Islet precursor cell (in vitro differentiated cells): ENCODE measurements at regions not wholly inside any gene's neighbourhood (a gene's known extent, or its start where the extent isn't known, plus 50 kb on each side); places are given as distances from the start of the nearest gene placed in this dataset.
"Not testable (repeated sequence)": the region's sequence is repeated elsewhere in the genome, so short reads cannot be mapped to it uniquely, and the experiment has no call there.

ENCODE experiments used
- DNase-seq: peaks from one replicate; pipeline ENCODE4 v3.0.0-alpha.2; 2018

DNA sequence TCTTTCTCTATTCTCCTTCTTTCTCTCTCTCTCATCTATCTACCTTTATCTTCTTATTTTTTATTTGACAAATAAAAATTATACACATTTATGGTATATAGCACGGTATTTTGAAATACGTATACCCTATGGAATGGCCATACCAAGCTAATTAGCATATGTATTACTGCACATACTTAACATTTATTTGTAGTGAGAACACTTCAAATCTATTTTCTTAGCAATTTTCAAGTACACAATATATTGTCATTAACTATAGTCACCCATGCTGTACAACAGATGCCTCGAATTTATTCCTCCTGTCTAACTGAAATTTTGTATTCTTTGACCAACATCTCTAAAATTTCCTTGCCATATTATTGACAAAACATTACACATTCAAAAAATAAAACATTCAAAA, 447.1 kb downstream of the MIAT start:
- DNase-seq: no peak

DNA sequence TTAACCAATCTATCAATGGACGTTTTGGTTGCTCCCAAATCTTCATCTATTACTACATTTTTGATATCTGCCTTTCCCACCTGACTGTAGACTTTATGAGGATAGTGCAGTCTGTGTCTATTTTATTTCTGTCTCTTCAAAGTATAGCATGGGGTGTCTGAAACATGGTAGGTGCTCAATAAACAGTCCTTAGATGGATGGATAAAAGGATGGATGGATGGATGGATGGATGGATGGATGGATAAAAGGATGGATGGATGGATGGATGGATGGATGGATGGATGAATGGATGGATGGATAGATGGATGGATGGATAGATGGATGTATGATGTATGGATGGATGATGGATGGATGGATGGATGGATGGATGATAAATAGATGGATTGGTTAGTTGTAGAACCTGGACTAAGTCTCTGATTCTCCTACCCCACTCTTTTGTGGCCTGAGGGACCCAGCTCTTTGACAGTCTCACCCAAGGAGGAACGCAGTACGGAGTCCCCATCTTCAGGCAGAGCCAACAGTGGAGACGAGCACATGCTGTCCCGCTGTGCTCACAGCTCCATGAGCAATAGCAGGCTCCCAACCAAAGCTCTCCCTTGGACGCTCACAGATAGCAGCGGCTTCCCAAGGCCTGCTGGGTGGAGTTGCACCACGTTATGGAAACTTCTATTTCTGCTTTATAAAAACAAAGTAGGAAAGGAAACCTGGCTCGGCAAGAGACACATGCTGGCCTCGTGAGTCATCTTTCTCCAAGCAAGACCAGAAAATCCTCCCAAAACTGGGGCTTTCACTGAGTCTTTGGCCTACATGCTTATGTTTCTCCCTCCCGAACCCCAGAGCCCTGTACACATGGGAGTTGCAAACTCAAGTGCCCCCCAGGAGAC, 448.0 kb downstream of the MIAT start:
- DNase-seq: no peak

DNA sequence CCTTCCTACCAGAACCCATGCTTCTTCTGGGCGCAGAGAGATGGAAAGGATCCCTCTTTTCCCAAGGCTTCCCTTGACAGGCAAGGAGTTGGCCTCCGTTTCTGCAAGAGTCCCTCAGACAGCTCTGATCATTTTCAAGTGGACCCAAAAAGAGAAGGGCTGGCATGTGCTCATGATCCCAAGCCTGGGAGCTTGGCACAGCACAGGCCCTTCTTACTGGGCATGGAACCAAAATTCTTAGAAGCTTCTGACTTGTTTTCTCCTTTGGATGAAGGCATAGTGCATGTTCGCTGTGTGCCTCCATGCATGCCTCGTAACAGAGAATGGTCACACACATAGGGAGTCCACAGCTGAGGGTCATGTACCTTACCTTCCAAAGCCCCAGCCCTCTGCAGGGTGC, 449.6 kb downstream of the MIAT start:
- no peak for DNase-seq

DNA sequence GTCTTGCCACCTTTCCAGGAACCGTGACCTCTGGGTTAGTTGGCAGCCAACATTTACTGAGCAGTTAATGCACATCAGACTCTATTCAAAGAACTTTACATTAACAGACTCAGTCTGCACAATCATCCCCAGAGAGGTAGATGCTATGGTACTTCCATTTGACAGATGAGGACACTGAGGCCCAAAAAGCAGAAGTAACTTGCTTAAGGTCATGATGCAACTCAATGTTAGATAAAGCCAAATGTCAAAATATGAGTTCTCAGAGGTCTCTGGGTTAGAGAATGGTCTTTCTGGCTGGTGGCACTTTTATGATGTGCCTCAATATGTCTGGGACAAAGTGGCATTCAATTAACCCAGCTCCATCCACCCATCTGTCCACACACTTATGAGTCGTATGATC, 450.0 kb downstream of the MIAT start:
- no peak for DNase-seq

DNA sequence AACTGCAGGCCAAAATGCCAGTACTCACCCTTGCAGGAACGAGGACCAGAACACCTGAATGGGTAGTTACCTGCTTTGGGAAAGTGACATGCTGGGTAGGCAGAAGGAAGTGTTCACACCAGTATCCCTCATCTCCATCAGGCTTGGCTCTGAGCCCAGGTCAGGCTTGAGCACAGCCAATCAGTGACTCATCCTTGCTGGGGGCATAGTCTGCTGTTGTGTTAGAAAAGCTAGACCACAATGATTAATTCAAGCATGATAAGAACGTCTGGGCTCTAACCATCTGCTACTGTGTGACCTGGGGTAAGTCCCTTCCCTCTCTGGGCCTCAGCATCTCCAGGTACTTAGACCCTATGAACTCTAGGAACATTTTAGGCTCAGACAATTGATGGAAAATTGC, 450.4 kb downstream of the MIAT start:
- DNase-seq: peak; percentile 90

DNA sequence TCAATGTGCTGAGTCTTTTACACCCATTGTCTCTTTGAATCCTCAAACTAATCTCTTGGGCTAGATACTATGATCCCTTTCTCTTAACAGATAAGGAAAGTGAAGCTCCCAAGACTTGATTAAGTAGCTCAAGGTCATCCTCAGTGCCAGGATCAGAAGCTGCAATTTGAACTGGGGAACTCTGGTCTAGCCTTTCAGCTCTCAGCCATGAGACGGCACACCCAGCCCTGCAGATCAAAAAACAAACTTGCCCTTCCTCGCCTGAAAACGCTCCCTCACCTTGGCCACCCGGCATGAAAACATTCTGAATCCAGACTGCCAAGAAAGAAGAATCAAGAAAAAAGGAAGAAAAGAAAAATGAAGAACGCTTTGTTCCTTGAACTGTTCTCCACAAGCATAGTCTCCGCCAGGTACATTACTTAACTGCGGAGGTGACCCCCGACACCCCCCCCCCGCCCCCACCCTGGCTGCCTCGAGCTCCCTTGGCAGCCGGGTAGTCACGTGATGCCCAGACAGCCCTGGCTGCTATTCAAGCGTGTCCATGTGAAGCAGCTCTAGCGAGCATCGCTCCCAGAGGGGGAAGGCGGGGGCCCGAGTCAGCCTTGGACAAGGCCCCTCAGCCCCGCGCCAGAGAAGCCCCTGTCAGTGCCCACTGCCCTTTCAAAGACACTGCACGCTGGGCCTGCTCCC, 451.2 kb downstream of the MIAT start:
- DNase-seq: no peak

DNA sequence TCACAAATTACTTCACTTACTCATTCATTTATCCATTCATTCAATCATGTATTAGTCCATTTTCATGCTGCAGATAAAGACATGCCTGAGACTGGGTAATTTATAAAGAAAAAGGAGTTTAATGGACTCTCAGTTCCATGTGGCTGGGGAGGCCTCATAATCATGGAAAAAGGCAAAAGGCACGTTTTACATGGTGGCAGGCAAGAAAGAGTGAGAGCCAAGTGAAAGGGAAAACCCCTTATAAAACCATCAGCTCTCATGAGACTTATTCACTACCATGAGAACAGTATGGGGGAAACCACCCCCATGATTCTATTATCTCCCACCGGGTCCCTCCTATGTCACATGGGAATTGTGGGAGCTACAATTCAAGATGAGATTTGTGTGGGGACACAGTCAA, 452.0 kb downstream of the MIAT start:
- DNase-seq: not testable (repeated sequence)

DNA sequence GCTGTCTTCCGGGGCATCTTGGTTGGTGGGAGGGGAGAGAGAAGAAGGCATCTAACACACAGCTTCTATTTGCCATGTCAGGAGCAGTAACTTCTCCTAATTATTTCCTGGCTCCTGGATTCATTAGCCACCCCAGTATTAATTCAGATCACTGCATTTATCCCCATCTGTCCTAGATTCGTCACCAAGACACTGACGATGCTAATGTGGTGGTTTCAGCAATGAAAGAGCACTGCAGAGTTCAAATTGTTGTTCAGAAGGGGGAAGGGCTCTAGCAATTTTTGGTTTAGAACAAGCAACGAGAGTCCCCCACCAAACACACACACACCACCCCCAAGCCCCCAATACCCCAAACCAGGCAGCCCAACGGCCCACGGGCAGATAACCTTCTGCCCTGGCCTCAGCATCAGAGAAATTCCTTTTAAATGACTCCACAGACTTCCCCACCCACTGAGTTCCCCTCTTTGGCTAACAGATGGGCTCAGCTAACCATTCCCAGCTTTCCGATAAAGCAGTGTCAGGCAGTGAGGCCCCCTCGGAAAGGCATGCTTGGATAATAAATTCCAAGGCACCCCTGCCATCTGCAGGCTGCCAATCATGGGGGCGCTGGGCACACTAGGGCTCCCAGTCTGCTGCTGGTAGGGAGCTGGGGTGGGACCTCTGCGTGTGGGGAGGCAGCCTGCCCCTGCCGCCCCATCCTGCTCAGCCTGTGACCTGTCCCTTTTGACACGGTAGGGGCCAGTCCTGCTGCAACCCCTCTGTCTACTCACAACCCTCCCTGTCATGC, 453.5 kb downstream of the MIAT start:
- DNase-seq: peak; percentile 93

DNA sequence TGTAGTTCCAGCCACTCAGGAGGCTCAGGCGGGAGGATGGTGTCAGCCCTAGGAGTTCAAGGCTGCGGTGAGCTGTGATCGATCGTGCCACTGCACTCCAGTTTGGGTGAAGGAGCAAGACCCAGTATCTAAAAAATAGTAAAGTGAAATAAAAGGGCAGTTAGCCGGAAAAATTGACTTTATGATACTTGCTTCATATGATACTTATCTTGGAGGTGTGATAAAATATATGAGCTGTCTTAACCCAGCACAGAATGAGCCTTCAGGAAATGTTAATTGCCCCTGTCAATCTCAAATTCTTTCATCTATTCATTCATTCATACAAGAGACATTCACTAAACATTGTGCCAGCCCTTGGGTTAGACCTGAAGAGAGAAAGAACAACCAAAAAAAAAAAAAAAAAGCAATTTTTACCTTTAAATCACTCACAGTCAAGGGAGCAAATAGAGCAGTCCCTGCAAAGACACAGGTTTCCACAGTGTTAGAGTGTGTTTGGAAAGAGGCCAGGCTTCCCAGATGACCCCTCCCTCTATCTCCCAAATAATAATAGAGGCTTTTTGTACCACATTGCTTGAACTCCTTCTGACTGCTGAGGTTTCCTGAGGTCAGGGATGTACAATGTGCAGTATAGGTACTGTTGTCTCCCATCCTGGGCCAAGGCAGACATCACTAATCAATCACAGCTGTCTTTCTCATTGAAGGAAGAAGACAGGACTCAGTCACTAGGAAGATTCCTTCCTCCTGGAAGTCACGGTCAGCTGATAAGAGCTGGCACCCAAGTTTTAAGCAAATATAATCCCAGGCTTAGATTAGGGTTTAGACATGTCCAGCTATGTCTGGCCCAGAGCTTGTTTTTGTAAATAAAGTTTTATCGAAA, 454.6 kb downstream of the MIAT start:
- no peak for DNase-seq

DNA sequence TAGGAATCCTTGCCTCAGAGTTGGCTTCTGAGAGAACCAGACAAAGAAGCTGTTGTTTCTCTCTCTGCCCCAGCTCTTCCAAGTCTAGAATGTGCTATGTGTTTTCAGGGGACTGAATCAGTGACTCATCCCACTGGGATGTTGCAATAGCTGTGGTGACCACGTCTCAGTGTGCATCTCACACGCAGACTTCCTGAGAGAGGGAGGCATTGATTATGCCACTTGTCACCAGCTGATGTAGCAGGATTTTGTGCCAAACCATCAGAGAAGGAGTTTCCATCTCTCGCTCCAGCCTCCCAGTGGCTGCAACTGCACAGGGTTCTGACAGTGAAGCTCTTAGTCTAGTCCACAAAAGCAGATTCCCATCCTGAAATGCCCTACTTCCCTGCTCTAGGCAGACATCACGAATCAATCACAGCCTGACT, 455.8 kb downstream of the MIAT start:
- DNase-seq: peak; percentile 97

DNA sequence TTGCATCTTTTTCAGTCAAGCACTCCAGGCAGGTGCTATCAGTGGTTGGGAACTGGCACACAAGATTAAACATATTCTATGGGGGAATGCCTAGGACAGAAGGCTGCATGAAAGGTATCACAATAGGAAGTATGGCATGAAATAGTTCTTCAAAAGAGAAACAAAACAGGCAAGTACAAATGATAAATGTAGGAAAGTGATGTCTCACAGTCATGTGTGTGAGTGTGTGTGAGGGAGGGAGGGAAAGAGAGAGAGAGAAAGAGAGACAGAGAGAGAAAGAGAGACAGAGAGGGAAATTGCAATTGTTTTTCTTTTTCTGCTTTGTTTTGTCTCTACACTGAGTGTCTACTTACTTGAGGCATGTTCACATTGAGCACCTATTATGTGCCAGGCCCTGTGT, 456.3 kb downstream of the MIAT start:
- no peak for DNase-seq

DNA sequence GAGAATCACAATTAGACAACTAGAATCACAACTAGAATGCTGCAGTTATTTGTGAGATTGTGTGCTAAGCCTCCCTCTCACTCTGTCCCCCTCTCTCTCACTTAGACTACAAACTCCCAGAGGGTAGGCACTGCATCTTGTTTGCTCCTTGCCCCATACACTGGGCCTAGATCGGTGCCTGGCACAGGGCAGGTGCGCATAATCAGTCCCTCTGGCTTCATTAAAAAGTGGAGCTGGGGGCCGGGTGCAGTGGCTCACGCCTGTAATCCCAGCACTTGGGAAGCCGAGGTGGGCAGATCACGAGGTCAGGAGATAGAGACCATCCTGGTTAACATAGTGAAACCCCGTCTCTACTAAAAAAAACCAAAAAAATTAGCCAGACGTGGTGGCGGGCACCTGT, 456.8 kb downstream of the MIAT start:
- DNase-seq: no peak

DNA sequence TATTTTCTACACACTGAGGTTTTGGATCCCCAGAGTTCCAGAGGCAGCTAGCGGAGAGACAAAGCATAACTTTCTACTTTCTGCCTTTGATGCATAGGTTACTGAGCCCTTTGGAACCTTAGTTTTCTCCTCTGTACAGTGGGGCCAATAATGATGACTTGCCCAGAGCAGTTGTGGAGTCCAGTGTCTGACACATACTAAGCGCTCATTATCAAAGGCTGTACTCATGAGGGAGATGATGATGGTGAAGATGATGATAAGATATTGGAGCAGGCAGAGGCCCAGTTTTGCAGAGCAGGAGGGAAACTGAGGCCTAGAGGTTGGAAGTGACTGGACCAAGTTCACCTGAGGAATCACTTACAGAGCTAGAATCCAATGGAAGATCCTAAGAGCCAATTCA, 458.0 kb downstream of the MIAT start:
- no peak for DNase-seq

DNA sequence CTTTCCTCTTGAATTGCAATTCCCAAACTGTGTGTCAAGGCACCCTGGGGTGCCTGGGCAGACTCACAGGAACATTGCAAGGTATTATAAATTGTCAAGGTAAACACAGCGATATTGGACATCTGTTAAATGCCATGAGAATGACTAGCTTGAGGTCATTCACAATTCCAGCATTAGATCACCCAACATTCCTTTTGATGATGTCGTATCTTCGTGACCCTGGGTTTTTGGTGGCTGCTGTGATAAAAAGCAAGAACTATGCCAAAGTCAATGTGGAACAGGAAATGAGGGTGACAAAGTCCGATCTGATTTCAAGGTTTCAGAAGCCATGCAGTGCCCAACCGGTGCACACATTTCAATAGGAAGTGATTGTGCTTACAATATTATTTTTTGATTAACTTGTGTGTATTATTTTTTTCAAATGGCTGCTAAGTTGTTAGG, 458.4 kb downstream of the MIAT start:
- DNase-seq: peak; percentile 81

DNA sequence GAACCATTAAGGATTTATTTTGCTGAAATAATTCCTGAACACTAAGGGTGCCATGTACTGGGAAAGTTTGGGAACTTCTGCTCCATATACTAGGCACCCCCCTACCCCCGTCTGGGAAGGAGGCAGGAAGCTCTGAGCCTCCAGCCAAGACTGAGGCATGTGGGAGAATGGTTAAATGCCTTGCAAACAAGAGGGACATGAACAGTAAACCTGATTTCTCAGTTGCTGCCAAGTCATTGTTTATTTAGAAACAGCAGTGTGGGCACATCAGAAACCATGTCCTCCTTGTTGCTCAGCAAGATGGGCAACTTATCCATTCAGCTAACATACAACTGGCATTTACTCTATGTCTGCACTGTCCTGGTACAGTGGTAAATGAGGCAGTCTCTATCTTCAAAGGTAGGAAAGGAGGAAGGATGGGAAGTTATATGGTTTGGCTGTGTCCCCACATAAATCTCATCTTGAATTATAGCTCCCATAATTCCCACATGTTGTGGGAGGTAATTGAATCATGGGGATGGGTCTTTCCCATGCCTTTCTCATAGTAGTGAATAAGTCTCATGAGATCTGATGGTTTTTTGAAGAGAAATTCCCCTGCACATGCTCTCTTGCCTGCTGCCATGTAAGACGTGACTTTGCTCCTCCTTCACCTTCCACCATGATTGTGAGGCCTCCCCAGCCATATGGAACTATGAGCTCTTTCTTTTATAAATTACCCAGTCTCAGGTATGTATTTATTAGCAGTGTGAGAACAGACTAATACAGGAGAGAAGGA, 459.1 kb downstream of the MIAT start:
- DNase-seq: peak; percentile 40

DNA sequence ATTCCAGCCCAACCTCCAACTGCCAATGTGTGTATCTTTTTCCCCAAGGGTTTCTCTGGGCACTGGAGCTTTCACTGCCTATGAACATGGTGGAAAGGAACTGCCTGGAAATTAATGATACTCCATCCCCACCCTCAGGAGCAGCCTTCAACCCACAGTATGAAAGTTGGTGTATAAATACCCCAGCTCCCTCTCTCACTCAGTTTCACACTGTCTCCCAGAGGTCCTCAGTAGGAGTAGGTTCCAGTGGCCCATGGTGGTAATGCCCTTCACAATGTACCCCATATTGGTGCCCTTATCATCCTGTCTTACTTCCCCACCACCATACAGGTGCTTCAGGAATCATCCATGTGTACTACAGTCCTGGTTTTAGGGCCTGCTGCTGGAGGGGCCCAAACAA, 462.6 kb downstream of the MIAT start:
- no peak for DNase-seq

DNA sequence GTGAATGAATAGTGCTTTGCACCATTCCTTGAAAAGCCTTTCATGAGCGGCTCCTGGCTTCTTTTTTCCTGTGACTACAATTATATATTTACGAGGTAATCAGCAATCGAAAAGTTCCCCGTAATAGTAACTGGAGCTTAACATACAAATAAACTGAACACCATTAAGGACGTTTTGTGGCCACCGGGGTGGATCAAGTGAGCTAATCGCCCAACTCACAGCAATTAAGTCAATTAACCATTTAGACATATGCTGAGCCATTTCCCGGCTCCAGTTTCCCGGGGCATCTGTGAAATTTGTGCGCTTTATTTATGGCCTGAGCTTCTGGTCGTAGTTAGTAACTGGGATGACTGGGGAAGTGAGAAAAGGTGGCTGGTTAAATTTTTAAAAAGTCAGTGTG, 465.2 kb downstream of the MIAT start:
- DNase-seq: no peak

DNA sequence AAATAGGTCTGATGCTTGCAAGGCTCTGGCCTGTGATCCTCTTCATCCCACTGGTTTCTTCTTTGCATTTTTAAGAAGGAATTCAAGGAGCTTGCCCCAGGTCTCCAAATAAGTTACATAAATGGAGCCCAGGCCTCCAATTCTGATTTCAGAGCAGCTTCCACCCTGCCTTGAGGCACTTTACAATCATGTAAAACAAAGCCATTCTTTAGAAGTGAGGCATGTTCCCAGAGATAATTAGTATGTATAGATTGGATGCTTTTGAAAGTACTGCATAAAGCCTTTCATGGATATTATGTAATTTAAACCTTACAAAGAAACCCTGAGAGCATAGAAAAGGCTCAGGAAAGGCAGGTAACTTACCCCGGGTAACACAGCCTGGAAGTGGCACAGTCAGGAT, 466.5 kb downstream of the MIAT start:
- no peak for DNase-seq

DNA sequence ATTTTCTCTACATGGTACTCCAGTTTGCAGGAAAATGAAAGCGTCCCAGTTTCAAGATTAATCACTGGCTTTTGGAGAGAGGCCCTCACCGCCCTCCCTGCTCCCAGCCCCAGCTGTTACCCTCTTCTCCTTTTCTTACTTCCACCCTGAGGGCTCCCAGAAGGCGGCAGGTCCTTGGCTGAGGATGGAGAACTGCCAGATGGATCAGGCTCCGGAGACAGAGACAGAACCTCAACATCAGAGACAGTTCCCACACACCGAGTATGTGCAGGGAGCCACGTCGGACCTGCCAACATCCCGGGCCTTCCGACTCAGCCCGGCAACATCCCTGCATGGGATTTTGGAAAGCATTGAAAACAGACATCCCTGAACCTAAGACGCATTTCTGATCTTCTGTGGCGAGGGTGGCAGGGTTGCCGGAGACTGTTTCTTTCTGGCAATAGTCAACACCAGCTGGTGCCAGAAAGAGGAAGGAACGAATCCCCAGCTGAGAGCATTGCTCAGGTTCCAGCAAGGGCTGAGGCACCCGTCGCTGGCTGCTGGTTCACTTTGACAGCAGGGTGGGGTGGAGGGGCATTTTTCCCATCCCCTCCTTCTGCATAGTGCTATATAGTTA, 467.1 kb downstream of the MIAT start:
- DNase-seq: no peak

DNA sequence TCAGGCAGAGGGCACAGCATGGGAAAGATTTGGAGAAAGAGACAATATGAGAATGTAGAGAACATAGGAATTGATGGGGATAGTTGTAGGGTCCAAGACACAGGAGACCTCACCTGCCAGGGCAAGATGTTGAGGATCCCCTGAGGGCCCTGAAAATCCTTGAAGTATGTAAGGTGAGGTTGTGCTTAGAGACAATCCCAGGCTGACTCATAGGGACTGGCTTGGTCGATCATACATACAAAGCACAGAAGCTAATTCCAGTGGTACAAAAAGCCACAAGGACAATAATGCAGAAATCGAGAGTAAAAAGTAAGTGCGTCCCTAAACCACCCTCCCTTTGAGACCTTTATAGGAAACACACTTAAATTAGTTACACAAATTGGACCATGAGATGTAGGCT, 468.2 kb downstream of the MIAT start:
- no peak for DNase-seq

DNA sequence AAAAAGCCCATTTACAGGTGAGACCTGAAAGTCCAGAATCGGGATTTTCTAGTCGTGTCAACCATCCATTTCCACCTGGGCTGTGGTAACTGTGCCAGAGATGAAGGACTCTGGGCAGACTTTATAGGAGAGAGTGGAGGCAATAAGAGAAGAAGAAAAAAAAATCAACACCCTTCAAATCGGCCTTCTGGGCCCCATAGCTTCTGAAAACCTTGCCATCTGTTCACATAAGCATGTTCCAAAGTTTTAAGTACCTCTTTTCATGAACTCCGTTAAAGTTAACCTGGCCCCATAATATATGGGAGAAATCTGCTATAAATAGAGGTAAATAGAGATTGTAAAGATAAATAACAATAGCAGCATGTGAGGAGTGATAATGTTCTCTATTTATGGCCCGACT, 470.5 kb downstream of the MIAT start:
- DNase-seq: no peak
